ENCODE measurements at regions not wholly inside any gene's neighbourhood (a gene's known extent, or its start where the extent isn't known, plus 50 kb on each side); places are given as distances from the start of the nearest gene placed in this dataset.
A peak's percentile ranks its signal among the peaks of the same experiment; 100 is the strongest.

- TF ChIP-seq CTCF (IDR thresholded peaks at IDR 0.05; ENCODE audit: low read length) (peak; percentile 15; the same call in 1 of the 2 replicates), EZH2 (IDR thresholded peaks at IDR 0.05; ENCODE audit: borderline replicate concordance, low read length) (no peak)
- Histone ChIP-seq H3K4me1 (ENCODE audit: insufficient read depth, low read length, severe bottlenecking) (no peaks in the 10 kb centered on the region), H3K9ac (ENCODE audit: low read length) (no peak overlapping the region)
These were observed 342.0 kb downstream of the MLLT3 start for GRCh38 chr9:20280330-20280729.

GRCh38 chr9:20276762-20277161, 345.5 kb downstream of the MLLT3 start:
- no peaks in the 10 kb centered on the region for H3F3A ChIP-seq (ENCODE audit: insufficient read depth, low read length)
- no peak overlapping the region for H2AFZ ChIP-seq (ENCODE audit: low read length)
- H3K79me2 ChIP-seq (ENCODE audit: insufficient read depth, low read length): no peaks in the 10 kb centered on the region
- no peaks in the 10 kb centered on the region for H3K36me3 ChIP-seq (ENCODE audit: insufficient read depth, low read length)
- H3K9me3 ChIP-seq (ENCODE audit: low read length): no peaks in the 10 kb centered on the region
- no peak overlapping the region for H3K4me3 ChIP-seq (ENCODE audit: low read depth, low read length, poor library complexity, severe bottlenecking)
- no peak overlapping the region for H3K4me2 ChIP-seq (ENCODE audit: low read length)
- H3K9me2 ChIP-seq (ENCODE audit: low read depth, low read length): no peaks in the 10 kb centered on the region
- no peaks in the 10 kb centered on the region for H3K4me1 ChIP-seq (ENCODE audit: insufficient read depth, low read length, severe bottlenecking)
- TF ChIP-seq CTCF (IDR thresholded peaks at IDR 0.05; ENCODE audit: low read length) (no peak), EZH2 (IDR thresholded peaks at IDR 0.05; ENCODE audit: borderline replicate concordance, low read length) (no peak)
- no peaks in the 10 kb centered on the region for H4K20me1 ChIP-seq (ENCODE audit: insufficient read depth, low read length)
- H3K27ac ChIP-seq (ENCODE audit: low read depth, low read length, poor library complexity, severe bottlenecking): no peak overlapping the region
- no peak overlapping the region for H3K9ac ChIP-seq (ENCODE audit: low read length)
- no peaks in the 10 kb centered on the region for H3K27me3 ChIP-seq (ENCODE audit: insufficient read depth, low read length)

More at GRCh38 chr9:20280330-20280729, 342.0 kb downstream of the MLLT3 start:
- H3K79me2 ChIP-seq (ENCODE audit: insufficient read depth, low read length): no peaks in the 10 kb centered on the region
- H2AFZ ChIP-seq (ENCODE audit: low read length): no peak overlapping the region
- no peaks in the 10 kb centered on the region for H3F3A ChIP-seq (ENCODE audit: insufficient read depth, low read length)
- H3K36me3 ChIP-seq (ENCODE audit: insufficient read depth, low read length): no peaks in the 10 kb centered on the region
- H3K9me2 ChIP-seq (ENCODE audit: low read depth, low read length): no peaks in the 10 kb centered on the region
- H3K4me3 ChIP-seq (ENCODE audit: low read depth, low read length, poor library complexity, severe bottlenecking): no peak overlapping the region
- H3K27me3 ChIP-seq (ENCODE audit: insufficient read depth, low read length): no peaks in the 10 kb centered on the region
- H3K9me3 ChIP-seq (ENCODE audit: low read length): no peaks in the 10 kb centered on the region
- H3K4me2 ChIP-seq (ENCODE audit: low read length): no peak overlapping the region
- no peak overlapping the region for H3K27ac ChIP-seq (ENCODE audit: low read depth, low read length, poor library complexity, severe bottlenecking)
- H4K20me1 ChIP-seq (ENCODE audit: insufficient read depth, low read length): no peaks in the 10 kb centered on the region

- no peak for TF ChIP-seq EZH2 (IDR thresholded peaks at IDR 0.05; ENCODE audit: borderline replicate concordance, low read length)
- TF ChIP-seq CTCF (IDR thresholded peaks at IDR 0.05; ENCODE audit: low read length): peak; percentile 20; the same call in 1 of the 2 replicates
- Histone ChIP-seq H2AFZ (ENCODE audit: low read length) (no peak overlapping the region), H3K9me3 (ENCODE audit: low read length) (no peaks in the 10 kb centered on the region), H3K36me3 (ENCODE audit: insufficient read depth, low read length) (no peaks in the 10 kb centered on the region), H3K27ac (ENCODE audit: low read depth, low read length, poor library complexity, severe bottlenecking) (no peak overlapping the region), H4K20me1 (ENCODE audit: insufficient read depth, low read length) (no peaks in the 10 kb centered on the region), H3K4me1 (ENCODE audit: insufficient read depth, low read length, severe bottlenecking) (no peaks in the 10 kb centered on the region), H3K4me2 (ENCODE audit: low read length) (no peak overlapping the region), H3K79me2 (ENCODE audit: insufficient read depth, low read length) (no peaks in the 10 kb centered on the region), H3K9ac (ENCODE audit: low read length) (no peak overlapping the region), H3K9me2 (ENCODE audit: low read depth, low read length) (no peaks in the 10 kb centered on the region), H3K27me3 (ENCODE audit: insufficient read depth, low read length) (no peaks in the 10 kb centered on the region), H3F3A (ENCODE audit: insufficient read depth, low read length) (no peaks in the 10 kb centered on the region), H3K4me3 (ENCODE audit: low read depth, low read length, poor library complexity, severe bottlenecking) (no peak overlapping the region)
These were observed 350.6 kb downstream of the MLLT3 start for GRCh38 chr9:20271723-20272122.
